NB4 (cell line): ENCODE measurements at regions not wholly inside any gene's neighbourhood (a gene's known extent, or its start where the extent isn't known, plus 50 kb on each side); places are given as distances from the start of the nearest gene placed in this dataset.

Source experiments
- DNase-seq: peaks from one replicate; pipeline ENCODE4 v3.0.0; 2010; ENCODE audit warnings: low read depth
- H3K4me3 ChIP-seq: one replicate; pipeline ENCODE4 v1.5.1; 2011; ENCODE audit warnings: mild to moderate bottlenecking, low read depth, low read length, moderate library complexity
- CTCF ChIP-seq: IDR thresholded peaks from one replicate; pipeline ENCODE4 v1.5.1; 2012; ENCODE audit warnings: low read depth, low read length
- MAX ChIP-seq: IDR thresholded peaks from 2 replicates; pipeline ENCODE4 v1.6.1; 2011; ENCODE audit warnings: low read depth, low read length
- MYC ChIP-seq: IDR thresholded peaks from 2 replicates; pipeline ENCODE4 v1.6.1; 2011; ENCODE audit warnings: low read depth, low read length
- POLR2A ChIP-seq: IDR thresholded peaks from 2 replicates; pipeline ENCODE4 v1.6.1; 2011; ENCODE audit warnings: mild to moderate bottlenecking; ENCODE audit not compliant: insufficient read length; ENCODE audit errors: extremely low read depth

- H3K4me3 ChIP-seq: no peak overlapping the region
- peak; percentile 16 for DNase-seq
- TF ChIP-seq POLR2A: no peak
- TF ChIP-seq MAX: no peak
- TF ChIP-seq MYC: no peak
- TF ChIP-seq CTCF: no peak
Measured at GRCh38 chr3:3629911-3630310, 169.3 kb upstream of the LRRN1 start.

GRCh38 chr3:3628676-3629328, 170.4 kb upstream of the LRRN1 start:
- no peak overlapping the region for H3K4me3 ChIP-seq
- DNase-seq: no peak
- TF ChIP-seq CTCF (no peak), MAX (no peak)

GRCh38 chr3:3627114-3627513, 172.1 kb upstream of the LRRN1 start:
- TF ChIP-seq POLR2A: no peak
- TF ChIP-seq MYC: no peak
- TF ChIP-seq CTCF: no peak
- TF ChIP-seq MAX: no peak
- DNase-seq: peak; percentile 11
- H3K4me3 ChIP-seq: no peak overlapping the region

- no peak overlapping the region for H3K4me3 ChIP-seq
- DNase-seq: no peak
- no peak for TF ChIP-seq POLR2A
- no peak for TF ChIP-seq MAX
- no peak for TF ChIP-seq CTCF
- TF ChIP-seq MYC: no peak
Measured at GRCh38 chr3:3625544-3626271, 173.5 kb upstream of the LRRN1 start.

- no peak for DNase-seq
- TF ChIP-seq MYC: no peak
- TF ChIP-seq CTCF: no peak
- no peak for TF ChIP-seq POLR2A
- TF ChIP-seq MAX: no peak
- no peak overlapping the region for H3K4me3 ChIP-seq
Measured at GRCh38 chr3:3619815-3620214, 179.4 kb upstream of the LRRN1 start.
